HG03460 (cell line): ENCODE measurements at regions not wholly inside any gene's neighbourhood (a gene's known extent, or its start where the extent isn't known, plus 50 kb on each side); places are given as distances from the start of the nearest gene placed in this dataset.
A peak's percentile ranks its signal among the peaks of the same experiment; 100 is the strongest.
"Not testable (repeated sequence)": the region's sequence is repeated elsewhere in the genome, so short reads cannot be mapped to it uniquely, and the experiment has no call there.

Source experiments
- ATAC-seq: cut with Tn5 transposase; IDR thresholded peaks from one replicate; pipeline ENCODE4 v1.9.1; 2021; ENCODE audit not compliant: unreplicated experiment

GRCh38 chr10:80855348-80855971 lies 317.8 kb downstream of the SH2D4B start:
- ATAC-seq = peak; percentile 68

- no peak for ATAC-seq
These were observed 318.5 kb downstream of the SH2D4B start for GRCh38 chr10:80856186-80856585.

- not testable (repeated sequence) for ATAC-seq
These were observed 321.6 kb downstream of the SH2D4B start for GRCh38 chr10:80859279-80859678.

GRCh38 chr10:80860719-80861118 lies 323.0 kb downstream of the SH2D4B start:
- no peak for ATAC-seq

GRCh38 chr10:80861882-80862281 lies 324.2 kb downstream of the SH2D4B start:
- no peak for ATAC-seq

GRCh38 chr10:80870282-80870681 lies 332.6 kb downstream of the SH2D4B start:
- ATAC-seq = peak; percentile 90

GRCh38 chr10:80871083-80871482 lies 333.4 kb downstream of the SH2D4B start:
- ATAC-seq = peak; percentile 67

- ATAC-seq = no peak
These were observed 340.6 kb downstream of the SH2D4B start for GRCh38 chr10:80878330-80878729.

- no peak for ATAC-seq
These were observed 352.4 kb downstream of the SH2D4B start for GRCh38 chr10:80890146-80890545.

GRCh38 chr10:80893256-80893655 lies 355.6 kb downstream of the SH2D4B start:
- ATAC-seq = no peak

- no peak for ATAC-seq
These were observed 356.6 kb downstream of the SH2D4B start for GRCh38 chr10:80894311-80894791.

- ATAC-seq = no peak
These were observed 357.2 kb downstream of the SH2D4B start for GRCh38 chr10:80894797-80895467.

GRCh38 chr10:80896076-80896475 lies 358.4 kb downstream of the SH2D4B start:
- no peak for ATAC-seq

- ATAC-seq = no peak
These were observed 359.3 kb downstream of the SH2D4B start for GRCh38 chr10:80896959-80897358.

GRCh38 chr10:80900661-80901060 lies 363.0 kb downstream of the SH2D4B start:
- no peak for ATAC-seq

GRCh38 chr10:80908611-80909010 lies 370.9 kb downstream of the SH2D4B start:
- ATAC-seq = no peak

- ATAC-seq = no peak
These were observed 371.6 kb downstream of the SH2D4B start for GRCh38 chr10:80909254-80909653.

GRCh38 chr10:80917636-80918035 lies 379.9 kb downstream of the SH2D4B start:
- ATAC-seq = no peak

- ATAC-seq = no peak
These were observed 383.3 kb downstream of the SH2D4B start for GRCh38 chr10:80921032-80921431.

- ATAC-seq = no peak
These were observed 386.6 kb downstream of the SH2D4B start for GRCh38 chr10:80924063-80924952.

GRCh38 chr10:80927419-80928078 lies 389.8 kb downstream of the SH2D4B start:
- no peak for ATAC-seq
